HL-60 (cell line): ENCODE measurements at regions not wholly inside any gene's neighbourhood (a gene's known extent, or its start where the extent isn't known, plus 50 kb on each side); places are given as distances from the start of the nearest gene placed in this dataset.

Source experiments
- GABPA ChIP-seq: IDR thresholded peaks from 2 replicates; pipeline ENCODE4 v1.6.1; 2012; ENCODE audit warnings: low read depth
- POLR2AphosphoS5 ChIP-seq: IDR thresholded peaks from 2 replicates; pipeline ENCODE4 v1.6.1; 2012; ENCODE audit warnings: low read depth
- SPI1 ChIP-seq: IDR thresholded peaks from 2 replicates; pipeline ENCODE4 v1.6.1; 2012; ENCODE audit warnings: low read depth, mild to moderate bottlenecking, borderline replicate concordance
- TF ChIP-seq, protein P1 (sequence below): IDR thresholded peaks from one replicate; pipeline ENCODE4 v1.5.1; 2011; ENCODE audit warnings: low read length, control low read depth, inconsistent platforms; ENCODE audit not compliant: insufficient read depth
- TF ChIP-seq, protein P2 (sequence below): IDR thresholded peaks from 2 replicates; pipeline ENCODE4 v1.6.1; 2012; ENCODE audit warnings: low read depth; ENCODE audit not compliant: insufficient replicate concordance

DNA sequence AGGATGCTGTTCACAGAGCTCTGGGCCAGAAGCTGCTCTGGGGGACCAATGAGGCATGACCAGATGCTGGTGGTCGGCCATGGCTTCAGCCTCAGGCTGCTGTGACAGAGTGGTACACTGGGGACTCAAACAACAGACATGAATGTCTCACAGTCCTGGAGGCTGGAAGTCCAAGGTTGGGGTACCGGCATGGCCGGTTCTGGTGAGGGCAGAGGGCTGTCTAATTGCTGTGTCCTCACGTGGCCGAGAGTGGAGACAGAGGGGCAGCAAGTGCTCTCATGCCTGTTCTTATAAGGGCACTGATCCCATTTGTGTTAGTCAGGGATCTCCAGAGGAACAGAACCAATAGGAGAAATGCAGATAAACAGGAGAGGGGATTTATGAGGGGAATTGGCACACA lies 253.5 kb upstream of the C1orf174 start:
- no peak for TF ChIP-seq POLR2AphosphoS5
- TF ChIP-seq, protein P1, sequence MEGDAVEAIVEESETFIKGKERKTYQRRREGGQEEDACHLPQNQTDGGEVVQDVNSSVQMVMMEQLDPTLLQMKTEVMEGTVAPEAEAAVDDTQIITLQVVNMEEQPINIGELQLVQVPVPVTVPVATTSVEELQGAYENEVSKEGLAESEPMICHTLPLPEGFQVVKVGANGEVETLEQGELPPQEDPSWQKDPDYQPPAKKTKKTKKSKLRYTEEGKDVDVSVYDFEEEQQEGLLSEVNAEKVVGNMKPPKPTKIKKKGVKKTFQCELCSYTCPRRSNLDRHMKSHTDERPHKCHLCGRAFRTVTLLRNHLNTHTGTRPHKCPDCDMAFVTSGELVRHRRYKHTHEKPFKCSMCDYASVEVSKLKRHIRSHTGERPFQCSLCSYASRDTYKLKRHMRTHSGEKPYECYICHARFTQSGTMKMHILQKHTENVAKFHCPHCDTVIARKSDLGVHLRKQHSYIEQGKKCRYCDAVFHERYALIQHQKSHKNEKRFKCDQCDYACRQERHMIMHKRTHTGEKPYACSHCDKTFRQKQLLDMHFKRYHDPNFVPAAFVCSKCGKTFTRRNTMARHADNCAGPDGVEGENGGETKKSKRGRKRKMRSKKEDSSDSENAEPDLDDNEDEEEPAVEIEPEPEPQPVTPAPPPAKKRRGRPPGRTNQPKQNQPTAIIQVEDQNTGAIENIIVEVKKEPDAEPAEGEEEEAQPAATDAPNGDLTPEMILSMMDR = no peak
- TF ChIP-seq GABPA = no peak
- TF ChIP-seq, protein P2, sequence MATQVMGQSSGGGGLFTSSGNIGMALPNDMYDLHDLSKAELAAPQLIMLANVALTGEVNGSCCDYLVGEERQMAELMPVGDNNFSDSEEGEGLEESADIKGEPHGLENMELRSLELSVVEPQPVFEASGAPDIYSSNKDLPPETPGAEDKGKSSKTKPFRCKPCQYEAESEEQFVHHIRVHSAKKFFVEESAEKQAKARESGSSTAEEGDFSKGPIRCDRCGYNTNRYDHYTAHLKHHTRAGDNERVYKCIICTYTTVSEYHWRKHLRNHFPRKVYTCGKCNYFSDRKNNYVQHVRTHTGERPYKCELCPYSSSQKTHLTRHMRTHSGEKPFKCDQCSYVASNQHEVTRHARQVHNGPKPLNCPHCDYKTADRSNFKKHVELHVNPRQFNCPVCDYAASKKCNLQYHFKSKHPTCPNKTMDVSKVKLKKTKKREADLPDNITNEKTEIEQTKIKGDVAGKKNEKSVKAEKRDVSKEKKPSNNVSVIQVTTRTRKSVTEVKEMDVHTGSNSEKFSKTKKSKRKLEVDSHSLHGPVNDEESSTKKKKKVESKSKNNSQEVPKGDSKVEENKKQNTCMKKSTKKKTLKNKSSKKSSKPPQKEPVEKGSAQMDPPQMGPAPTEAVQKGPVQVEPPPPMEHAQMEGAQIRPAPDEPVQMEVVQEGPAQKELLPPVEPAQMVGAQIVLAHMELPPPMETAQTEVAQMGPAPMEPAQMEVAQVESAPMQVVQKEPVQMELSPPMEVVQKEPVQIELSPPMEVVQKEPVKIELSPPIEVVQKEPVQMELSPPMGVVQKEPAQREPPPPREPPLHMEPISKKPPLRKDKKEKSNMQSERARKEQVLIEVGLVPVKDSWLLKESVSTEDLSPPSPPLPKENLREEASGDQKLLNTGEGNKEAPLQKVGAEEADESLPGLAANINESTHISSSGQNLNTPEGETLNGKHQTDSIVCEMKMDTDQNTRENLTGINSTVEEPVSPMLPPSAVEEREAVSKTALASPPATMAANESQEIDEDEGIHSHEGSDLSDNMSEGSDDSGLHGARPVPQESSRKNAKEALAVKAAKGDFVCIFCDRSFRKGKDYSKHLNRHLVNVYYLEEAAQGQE = no peak
- TF ChIP-seq SPI1 = no peak
